GM13976 (cell line): ENCODE measurements at regions not wholly inside any gene's neighbourhood (a gene's known extent, or its start where the extent isn't known, plus 50 kb on each side); places are given as distances from the start of the nearest gene placed in this dataset.

ENCODE experiments used
- DNase-seq: peaks from one replicate; pipeline ENCODE4 v3.0.0; 2012; ENCODE audit warnings: low spot score
- in situ Hi-C: fragments of 300-500 bp; cut with MboI; formaldehyde crosslinking; loops from one replicate; pipeline ENCODE4 v1.12.0; 2022; ENCODE audit warnings: low sequenced_read_pairs, mixed read lengths, inconsistent platforms; ENCODE audit not compliant: unreplicated experiment
- TF ChIP-seq, protein P1 (sequence below): IDR thresholded peaks from 2 replicates; pipeline ENCODE4 v1.5.1; 2012; ENCODE audit warnings: borderline replicate concordance, mild to moderate bottlenecking; ENCODE audit not compliant: insufficient read depth; ENCODE audit errors: extremely low read depth, missing control alignments, control extremely low read depth

DNA sequence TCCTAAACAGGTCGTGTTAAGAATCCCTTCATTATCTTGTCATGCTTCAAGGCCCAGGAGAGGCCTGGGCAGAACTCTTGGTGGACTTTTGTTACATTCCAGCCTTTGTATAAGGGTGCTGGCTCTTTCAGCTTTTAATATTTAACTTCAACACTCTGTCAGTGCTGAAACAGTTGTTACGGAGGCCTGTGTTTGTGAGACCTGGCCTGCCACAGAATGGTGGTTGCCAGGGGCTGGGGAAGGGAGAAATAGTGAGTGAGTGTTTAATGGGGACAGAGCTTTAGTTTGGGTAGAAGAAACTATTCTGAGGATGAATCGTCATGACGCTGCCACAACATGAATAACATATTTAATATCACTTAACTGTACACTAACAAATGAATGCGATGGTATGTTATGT lies 1027.6 kb upstream of the PRKX start:
- TF ChIP-seq, protein P1, sequence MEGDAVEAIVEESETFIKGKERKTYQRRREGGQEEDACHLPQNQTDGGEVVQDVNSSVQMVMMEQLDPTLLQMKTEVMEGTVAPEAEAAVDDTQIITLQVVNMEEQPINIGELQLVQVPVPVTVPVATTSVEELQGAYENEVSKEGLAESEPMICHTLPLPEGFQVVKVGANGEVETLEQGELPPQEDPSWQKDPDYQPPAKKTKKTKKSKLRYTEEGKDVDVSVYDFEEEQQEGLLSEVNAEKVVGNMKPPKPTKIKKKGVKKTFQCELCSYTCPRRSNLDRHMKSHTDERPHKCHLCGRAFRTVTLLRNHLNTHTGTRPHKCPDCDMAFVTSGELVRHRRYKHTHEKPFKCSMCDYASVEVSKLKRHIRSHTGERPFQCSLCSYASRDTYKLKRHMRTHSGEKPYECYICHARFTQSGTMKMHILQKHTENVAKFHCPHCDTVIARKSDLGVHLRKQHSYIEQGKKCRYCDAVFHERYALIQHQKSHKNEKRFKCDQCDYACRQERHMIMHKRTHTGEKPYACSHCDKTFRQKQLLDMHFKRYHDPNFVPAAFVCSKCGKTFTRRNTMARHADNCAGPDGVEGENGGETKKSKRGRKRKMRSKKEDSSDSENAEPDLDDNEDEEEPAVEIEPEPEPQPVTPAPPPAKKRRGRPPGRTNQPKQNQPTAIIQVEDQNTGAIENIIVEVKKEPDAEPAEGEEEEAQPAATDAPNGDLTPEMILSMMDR: no peak
- in situ Hi-C loops: no loop called here
- DNase-seq: no peak

DNA sequence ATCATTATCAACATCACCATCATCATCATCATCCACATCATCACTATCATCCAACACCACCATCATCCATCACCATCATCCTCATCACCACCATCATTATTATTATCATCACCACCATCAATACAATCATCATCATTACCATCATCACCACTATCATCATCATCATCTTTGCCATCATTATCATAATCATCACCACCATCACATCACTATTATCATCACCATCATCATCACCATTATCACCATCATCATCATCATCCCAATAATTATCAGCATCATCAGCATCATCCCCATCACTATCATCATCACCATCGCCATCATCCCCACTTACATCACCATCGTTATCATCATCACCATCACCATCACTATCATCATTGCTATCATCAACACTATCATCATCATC lies 1021.9 kb upstream of the PRKX start:
- in situ Hi-C loops: no loop called here
- TF ChIP-seq, protein P1: no peak
- DNase-seq: no peak

DNA sequence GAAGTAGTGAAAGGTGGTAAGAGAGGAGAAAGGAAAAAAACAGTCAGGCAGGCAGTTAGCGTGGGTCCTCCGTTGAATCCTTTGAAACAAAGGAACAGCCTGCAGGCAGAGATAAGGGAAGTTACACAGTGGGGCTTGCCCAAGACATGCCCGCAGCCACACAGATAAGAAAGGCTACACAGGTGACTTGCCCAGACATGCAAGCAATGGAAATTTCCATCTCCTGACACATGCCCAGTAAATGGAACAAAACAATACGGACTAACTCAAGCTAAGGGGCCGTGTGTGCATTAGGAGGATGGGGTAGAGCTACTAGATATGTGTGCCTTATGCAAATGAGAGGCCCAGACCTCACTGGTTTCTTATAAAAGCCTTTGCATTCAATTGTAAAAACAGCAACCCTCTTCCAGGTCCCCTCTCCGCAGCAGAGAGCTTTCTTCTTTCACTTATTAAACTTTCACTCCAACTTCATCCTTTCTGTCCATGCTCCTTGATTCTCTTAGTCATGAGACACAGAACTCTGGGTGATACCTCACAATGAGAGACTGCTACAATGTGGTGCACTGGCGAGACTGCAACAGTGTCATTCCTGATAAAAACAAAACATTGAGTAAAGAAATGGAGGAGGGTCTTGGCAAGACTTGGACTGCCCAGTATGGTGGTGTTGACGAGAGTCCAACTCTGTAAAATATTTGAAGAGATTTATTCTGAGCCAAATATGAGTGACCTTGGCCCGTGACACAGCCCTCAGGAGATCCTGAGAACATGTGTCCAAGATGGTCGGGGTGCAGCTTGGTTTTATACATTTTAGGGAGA lies 997.4 kb upstream of the PRKX start:
- DNase-seq: no peak
- TF ChIP-seq, protein P1: no peak
- in situ Hi-C loops: no loop called here

DNA sequence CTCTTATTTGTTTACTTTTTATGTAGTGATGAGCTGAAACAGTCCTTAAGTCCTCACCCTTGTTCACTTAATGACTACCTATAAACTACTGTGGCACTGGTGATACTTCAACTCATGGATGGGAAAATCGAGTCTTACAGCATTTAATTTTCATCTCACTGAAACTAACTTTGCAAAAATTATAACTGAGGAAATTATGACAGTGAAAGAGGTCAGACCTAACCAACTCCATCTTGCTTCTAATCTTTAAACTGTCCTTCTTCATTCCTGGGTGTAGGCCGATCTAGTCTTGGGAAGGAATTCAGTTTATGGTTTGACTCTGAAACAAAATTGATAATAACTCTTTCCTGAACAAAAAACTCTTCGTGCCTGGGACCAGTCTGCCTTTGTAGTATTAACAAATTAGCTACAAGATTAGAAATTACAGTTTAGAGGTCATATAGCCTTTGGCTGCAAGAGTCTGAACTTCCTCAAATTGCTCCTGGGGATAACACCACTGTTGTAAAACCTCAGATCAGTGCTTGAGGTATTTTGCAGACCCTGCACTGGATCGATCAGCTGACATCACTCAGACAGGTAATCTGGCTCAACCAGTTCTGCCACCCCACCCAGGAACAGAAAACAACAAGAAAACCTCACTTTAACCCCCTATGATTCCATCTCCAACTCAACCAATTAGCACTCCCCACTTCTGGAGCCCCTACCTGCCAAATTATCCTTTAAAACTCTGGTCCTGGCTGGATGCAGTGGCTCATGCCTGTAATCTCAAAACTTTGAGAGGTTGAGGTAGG lies 995.7 kb upstream of the PRKX start:
- in situ Hi-C loops: no loop called here
- DNase-seq: no peak
- TF ChIP-seq, protein P1: no peak

DNA sequence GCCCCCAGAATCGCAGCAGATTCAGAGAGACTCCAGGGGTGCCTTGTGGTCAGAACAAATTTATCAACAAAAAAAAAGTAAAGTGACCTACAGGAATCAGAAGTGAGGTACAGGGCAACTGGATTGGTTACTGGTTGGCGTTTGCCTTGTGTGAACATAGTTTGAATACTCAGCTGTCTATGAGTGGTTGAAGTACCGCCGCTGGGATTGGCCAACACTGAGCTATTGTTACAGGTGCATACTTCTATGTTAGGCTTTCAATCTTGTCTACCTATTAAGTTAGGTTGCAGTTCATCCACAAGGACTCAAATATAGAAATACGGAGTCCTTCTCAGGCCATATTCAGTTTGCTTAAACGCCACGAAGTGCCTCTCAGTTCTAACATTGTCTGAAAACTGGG lies 993.5 kb upstream of the PRKX start:
- in situ Hi-C loops: no loop called here

DNA sequence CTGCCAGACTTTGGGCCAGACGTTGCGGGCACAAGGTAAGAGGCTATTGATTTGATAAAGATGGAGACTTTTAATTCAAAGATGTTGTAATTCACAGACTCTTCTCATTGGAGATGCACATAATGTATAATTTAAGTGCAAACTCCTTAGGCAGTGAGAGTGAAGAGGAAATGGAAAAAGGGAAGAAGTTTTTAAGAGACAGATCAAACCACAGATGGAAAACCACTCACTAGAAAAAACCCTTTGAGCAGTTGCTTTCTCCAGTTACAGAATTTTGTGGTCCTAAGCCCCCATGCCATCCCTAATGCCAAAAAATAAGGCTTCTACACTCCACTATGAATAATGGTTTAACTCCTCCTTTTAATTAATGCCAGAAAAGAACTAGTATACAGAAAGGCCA lies 977.1 kb upstream of the PRKX start:
- TF ChIP-seq, protein P1: no peak
- DNase-seq: no peak
- in situ Hi-C loops: no loop called here

More for the DNA sequence above, 993.5 kb upstream of the PRKX start:
- DNase-seq: no peak
- TF ChIP-seq, protein P1: no peak
